Choroid plexus epithelial cell (primary cell): ENCODE measurements at regions not wholly inside any gene's neighbourhood (a gene's known extent, or its start where the extent isn't known, plus 50 kb on each side); places are given as distances from the start of the nearest gene placed in this dataset.

Experiments used
- DNase-seq: peaks from one replicate; pipeline ENCODE4 v3.0.0-alpha.2; 2010; ENCODE audit warnings: low read depth
- H3K4me3 ChIP-seq: 2 replicates; pipeline ENCODE4 v1.5.1; 2011; ENCODE audit warnings: low read depth, mild to moderate bottlenecking, control low read depth, low read length, moderate library complexity
- TF ChIP-seq, protein P1 (sequence below): conservative IDR thresholded peaks from 2 replicates; pipeline ENCODE4 v1.5.1; 2011; ENCODE audit warnings: low read depth, mild to moderate bottlenecking, control low read depth, inconsistent platforms, low read length, moderate library complexity

DNA sequence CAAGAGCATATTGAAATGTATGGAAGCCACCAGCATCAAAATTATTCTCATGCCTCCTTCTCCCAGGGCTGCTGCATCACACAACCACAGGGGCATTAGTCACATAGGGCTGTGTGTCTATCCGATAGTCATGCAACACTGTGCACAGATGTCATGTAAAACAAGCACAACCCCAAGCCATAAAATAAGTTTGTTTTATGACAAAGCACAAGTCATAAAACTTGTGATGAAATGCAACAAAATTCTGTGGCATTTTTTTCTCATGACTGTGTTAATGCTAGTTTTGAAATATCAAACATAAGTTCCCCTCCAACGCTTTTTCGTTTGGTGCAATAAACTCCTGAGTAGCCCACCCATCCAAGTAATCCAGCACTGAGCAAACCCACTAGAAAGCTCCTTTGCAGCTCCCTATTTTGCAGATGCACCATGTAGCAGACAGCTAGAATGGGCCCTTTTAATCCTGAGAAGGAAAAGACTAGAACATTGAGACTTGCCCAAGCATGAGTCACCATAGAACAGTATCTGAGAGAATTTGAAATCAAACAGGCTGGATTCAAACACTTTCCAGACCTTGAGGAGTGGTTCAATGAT is 93.3 kb upstream of the ZNF366 start:
- TF ChIP-seq, protein P1, sequence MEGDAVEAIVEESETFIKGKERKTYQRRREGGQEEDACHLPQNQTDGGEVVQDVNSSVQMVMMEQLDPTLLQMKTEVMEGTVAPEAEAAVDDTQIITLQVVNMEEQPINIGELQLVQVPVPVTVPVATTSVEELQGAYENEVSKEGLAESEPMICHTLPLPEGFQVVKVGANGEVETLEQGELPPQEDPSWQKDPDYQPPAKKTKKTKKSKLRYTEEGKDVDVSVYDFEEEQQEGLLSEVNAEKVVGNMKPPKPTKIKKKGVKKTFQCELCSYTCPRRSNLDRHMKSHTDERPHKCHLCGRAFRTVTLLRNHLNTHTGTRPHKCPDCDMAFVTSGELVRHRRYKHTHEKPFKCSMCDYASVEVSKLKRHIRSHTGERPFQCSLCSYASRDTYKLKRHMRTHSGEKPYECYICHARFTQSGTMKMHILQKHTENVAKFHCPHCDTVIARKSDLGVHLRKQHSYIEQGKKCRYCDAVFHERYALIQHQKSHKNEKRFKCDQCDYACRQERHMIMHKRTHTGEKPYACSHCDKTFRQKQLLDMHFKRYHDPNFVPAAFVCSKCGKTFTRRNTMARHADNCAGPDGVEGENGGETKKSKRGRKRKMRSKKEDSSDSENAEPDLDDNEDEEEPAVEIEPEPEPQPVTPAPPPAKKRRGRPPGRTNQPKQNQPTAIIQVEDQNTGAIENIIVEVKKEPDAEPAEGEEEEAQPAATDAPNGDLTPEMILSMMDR = no peak
- peak; percentile 68 for DNase-seq
- no peak overlapping the region for H3K4me3 ChIP-seq

DNA sequence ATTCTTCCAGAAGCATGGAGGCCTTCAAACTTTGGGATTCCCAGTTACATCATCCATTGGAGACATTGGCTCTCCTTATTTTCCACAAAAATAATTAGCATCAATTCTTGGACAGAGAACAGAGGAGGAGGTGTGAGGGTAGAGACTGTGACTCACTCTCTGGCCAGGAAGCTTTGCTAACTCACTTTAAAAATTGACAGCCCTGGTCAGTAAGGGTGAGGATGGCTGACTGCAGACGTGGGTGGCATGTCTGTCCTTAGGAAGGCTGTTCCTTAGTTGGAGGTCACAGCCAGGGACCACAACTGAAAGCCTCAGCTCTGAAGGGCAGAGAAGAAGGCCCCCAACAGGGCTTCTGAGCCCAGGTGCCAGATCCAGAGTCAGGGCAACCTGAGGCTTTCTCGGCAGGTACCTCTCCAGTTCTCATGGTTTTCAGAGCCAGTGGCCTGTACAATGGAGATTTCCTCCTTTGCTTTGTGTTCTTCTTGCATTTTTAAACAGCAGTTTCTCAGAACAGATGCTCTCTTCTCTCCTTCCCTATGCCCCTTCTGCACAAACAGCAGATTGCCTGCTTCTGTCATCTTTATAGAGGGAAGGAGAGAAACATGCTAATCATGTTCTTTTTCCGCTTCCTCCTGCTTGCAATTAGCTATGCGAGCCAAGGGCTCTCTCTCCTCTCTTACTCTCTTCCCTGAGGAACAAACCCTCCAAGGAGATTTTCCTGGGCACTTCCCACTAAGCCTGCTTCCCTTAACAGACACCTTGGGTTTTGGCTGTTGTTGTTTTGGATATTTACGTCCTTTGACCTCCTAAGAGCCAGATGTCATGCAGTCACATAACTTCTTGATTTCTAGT is 92.5 kb upstream of the ZNF366 start:
- peak; percentile 34 for DNase-seq

DNA sequence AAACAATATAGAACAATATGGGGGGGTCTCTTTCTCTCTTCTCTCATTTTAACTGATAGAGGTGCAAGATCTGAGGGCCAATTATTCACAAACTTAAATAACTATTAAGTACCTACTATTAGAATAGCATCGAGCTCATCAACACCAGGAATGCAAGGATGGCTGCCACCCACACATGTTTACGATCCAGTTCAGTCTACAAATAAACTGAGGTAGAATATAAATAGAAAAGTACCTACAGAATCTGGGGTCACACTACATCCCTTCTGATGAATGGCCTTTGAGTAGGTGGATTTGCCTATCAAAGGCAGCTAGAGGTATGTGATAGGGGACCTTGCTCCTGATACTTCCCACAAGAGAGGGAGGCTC is 91.8 kb upstream of the ZNF366 start:
- no peak overlapping the region for H3K4me3 ChIP-seq
- TF ChIP-seq, protein P1 = no peak
- DNase-seq = peak; percentile 39

More for the DNA sequence above, 92.5 kb upstream of the ZNF366 start:
- H3K4me3 ChIP-seq = no peak overlapping the region
- TF ChIP-seq, protein P1 = no peak

DNA sequence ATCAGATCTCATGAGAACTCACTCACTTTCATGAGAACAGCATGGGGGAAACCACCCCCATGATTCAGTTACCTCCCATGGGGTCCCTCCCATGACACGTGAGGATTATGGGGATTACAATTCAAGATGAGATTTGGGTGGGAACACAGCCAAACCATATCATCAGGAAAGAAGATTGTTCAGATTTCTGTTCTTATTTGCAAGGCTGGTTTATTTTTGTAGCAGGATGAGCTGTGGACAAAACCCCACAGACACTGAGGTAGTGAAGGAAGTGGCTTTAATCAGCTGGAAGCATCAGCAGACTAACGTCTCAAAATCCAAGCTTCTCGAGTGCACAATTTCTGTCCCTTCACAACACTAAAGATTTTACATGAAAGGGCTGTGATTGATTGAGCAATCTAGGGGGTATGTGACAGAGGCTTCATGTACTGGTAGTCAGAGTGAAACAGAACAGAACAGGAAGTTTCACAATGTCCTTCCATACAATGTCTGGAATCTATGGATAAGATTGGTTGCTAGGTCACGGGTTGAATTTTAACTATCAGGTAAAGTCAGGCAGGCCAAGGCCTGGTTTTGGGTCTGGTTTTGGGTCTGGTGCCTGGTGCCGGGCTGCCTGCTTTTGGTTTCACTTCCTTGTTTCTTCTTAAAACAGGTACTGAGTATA is 91.3 kb upstream of the ZNF366 start:
- no peak overlapping the region for H3K4me3 ChIP-seq
- TF ChIP-seq, protein P1 = no peak
- DNase-seq = peak; percentile 85

DNA sequence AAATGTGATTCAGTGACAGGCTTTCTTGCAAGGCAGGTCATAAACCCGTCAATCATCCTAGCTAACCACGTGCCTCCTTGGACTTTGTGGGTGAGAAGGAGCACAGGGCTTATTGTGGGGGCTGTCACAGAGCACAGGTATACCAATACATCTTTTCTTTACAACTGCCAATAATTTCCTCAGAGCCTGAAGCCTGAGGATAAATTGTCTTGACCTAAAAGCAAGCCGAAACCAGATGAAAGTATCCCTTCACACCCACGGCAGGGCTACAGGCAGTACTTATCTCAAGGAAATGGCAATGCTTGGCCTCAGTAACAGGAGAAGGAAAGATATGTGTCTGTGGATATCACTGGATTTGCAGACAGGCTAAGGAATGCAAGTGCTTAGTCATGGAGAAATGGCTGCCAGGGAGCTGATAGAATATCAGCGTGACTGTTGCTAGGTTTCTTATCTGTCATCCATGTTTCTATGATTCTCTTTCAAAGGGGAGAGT is 90.3 kb upstream of the ZNF366 start:
- no peak overlapping the region for H3K4me3 ChIP-seq

DNA sequence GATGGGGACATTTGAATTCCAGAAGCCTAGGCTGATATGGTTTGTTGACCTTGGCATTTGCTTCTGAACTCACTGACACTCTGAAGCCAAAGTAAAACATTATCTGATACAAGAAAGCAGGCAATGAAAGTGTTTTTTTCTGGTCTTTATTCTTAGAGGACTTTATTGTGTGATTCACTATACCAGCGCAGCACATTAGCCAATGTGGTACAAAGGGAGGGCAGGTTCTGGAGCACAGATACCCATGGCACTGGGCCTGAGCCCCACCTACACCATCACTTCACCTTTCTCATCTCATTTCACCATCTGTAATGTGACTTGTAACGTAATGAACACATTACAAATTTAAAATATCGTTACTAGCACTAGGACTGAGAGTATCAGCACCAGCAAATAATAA is 89.7 kb upstream of the ZNF366 start:
- TF ChIP-seq, protein P1 = no peak
- no peak overlapping the region for H3K4me3 ChIP-seq
- DNase-seq = no peak

More for the DNA sequence above, 90.3 kb upstream of the ZNF366 start:
- peak; percentile 92 for DNase-seq
- TF ChIP-seq, protein P1 = no peak
